ENCODE measurements at regions not wholly inside any gene's neighbourhood (a gene's known extent, or its start where the extent isn't known, plus 50 kb on each side); places are given as distances from the start of the nearest gene placed in this dataset.

DNA sequence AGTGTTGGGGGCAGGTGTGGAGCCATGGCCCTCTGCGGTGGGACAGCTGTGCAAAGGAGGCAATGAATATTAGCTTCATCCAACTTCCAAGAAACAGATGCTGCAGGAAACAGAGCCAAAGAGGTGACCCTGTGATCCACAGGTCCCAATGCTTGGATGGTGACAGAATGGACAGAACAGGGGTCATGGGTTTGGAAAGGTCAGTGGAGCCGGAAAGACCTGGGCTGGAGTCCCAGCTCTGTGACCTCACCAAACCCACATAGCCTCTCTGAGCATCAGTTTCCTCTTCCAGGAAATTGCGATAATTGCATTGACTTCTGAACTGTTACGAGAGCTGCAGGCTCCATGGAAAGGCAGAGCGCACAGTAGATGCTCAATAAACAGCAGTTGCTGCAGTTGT, 110.2 kb upstream of the GSC start:
- no peak overlapping the region for H3K27ac ChIP-seq (ENCODE audit: low read depth in 1 of 2, low read length in 2 of 2)
- Mint-ChIP-seq H3K4me1 (ENCODE audit: low read depth) (no peaks in the 10 kb centered on the region), H3K27ac (no peak overlapping the region), H3K9me3 (no peaks in the 10 kb centered on the region), H3K4me3 (no peak overlapping the region), H3K36me3 (ENCODE audit: low read depth) (no peaks in the 10 kb centered on the region), H3K27me3 (peaks cover 39% of the 10 kb centered on the region)
- H3K27me3 ChIP-seq (ENCODE audit: control insufficient read depth in 1 of 2, insufficient read depth in 2 of 2, low read length in 2 of 2), result peaks cover 0 to 9% of the 10 kb centered on the region in 2 experiments
- no peak for ATAC-seq (ENCODE audit: poor library complexity)
- CTCF ChIA-PET, result no interaction called here
- TF ChIP-seq, protein P1, sequence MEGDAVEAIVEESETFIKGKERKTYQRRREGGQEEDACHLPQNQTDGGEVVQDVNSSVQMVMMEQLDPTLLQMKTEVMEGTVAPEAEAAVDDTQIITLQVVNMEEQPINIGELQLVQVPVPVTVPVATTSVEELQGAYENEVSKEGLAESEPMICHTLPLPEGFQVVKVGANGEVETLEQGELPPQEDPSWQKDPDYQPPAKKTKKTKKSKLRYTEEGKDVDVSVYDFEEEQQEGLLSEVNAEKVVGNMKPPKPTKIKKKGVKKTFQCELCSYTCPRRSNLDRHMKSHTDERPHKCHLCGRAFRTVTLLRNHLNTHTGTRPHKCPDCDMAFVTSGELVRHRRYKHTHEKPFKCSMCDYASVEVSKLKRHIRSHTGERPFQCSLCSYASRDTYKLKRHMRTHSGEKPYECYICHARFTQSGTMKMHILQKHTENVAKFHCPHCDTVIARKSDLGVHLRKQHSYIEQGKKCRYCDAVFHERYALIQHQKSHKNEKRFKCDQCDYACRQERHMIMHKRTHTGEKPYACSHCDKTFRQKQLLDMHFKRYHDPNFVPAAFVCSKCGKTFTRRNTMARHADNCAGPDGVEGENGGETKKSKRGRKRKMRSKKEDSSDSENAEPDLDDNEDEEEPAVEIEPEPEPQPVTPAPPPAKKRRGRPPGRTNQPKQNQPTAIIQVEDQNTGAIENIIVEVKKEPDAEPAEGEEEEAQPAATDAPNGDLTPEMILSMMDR (IDR thresholded peaks at IDR 0.05), result no peak
- H3K9me3 ChIP-seq (ENCODE audit: control insufficient read depth in 1 of 2, insufficient read depth in 1 of 2, low read length in 2 of 2), result peaks cover 0 to 12% of the 10 kb centered on the region in 2 experiments
- intact Hi-C loops (cut with DNase I, micrococcal nuclease), result no loop called here
- DNase-seq, result no peak
- H3K36me3 ChIP-seq (ENCODE audit: insufficient read depth, low read length), result no peaks in the 10 kb centered on the region
- H3K4me3 ChIP-seq (ENCODE audit: low read length), result no peak overlapping the region
- POLR2A ChIA-PET, result no interaction called here
- H3K4me1 ChIP-seq (ENCODE audit: insufficient read depth, low read length), result no peaks in the 10 kb centered on the region

DNA sequence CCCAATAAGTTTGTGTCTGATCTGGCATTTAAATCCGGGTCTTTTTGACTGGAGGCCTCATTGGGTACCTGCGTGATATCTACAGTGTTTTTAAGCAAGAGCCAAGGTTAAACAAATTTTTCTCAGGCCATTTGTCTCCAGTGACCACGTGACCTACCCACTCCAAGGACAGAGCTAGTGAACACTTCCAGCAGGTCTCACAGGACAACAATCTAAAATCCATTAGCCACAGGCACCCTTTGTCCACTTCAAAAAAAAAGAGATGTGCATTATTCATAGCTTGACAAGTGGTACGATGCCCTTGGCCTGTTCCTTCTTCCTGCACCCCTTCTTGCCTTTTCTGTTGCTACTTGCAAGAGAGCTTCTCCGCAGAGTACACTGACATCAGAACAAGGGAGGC, 109.6 kb upstream of the GSC start:
- ChIA-PET CTCF (no interaction called here), POLR2A (no interaction called here)
- H3K27me3 Mint-ChIP-seq, result peaks cover 40% of the 10 kb centered on the region
- no peaks in the 10 kb centered on the region for H3K4me1 ChIP-seq (ENCODE audit: insufficient read depth, low read length)
- no peaks in the 10 kb centered on the region for H3K36me3 Mint-ChIP-seq (ENCODE audit: low read depth)
- no peaks in the 10 kb centered on the region for H3K36me3 ChIP-seq (ENCODE audit: insufficient read depth, low read length)
- peaks cover 0 to 9% of the 10 kb centered on the region in 2 experiments for H3K27me3 ChIP-seq (ENCODE audit: control insufficient read depth in 1 of 2, insufficient read depth in 2 of 2, low read length in 2 of 2)
- H3K27ac ChIP-seq (ENCODE audit: low read depth in 1 of 2, low read length in 2 of 2), result no peak overlapping the region
- DNase-seq (no peak), ATAC-seq (ENCODE audit: poor library complexity) (no peak)
- intact Hi-C loops (cut with DNase I, micrococcal nuclease), result no loop called here
- H3K4me3 ChIP-seq (ENCODE audit: low read length), result no peak overlapping the region
- TF ChIP-seq, protein P1 (IDR thresholded peaks at IDR 0.05), result no peak
- H3K9me3 ChIP-seq (ENCODE audit: control insufficient read depth in 1 of 2, insufficient read depth in 1 of 2, low read length in 2 of 2), result peaks cover 0 to 9% of the 10 kb centered on the region in 2 experiments
- no peaks in the 10 kb centered on the region for H3K9me3 Mint-ChIP-seq
- no peak overlapping the region for H3K4me3 Mint-ChIP-seq
- no peaks in the 10 kb centered on the region for H3K4me1 Mint-ChIP-seq (ENCODE audit: low read depth)
- no peak overlapping the region for H3K27ac Mint-ChIP-seq

DNA sequence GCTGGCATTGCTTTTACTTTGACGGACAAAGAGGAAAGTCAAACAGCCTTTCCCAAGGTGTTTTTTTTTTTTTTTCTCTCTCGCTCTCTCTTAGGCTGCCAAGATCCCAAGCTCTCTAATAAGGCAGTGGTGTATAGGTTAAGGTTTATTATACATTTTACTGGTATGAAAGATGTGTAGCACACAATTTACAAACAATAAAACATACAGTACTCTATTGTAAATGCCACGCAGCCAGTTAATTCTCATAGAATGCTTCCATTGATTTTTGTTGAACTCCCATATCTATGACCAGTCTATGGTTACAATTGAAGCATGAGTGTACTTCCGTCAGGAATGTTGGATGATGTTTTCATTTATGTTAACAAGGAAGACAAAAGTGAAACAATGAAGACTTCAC, 106.4 kb upstream of the GSC start:
- intact Hi-C loops (cut with DNase I, micrococcal nuclease), result no loop called here
- Histone ChIP-seq H3K27me3 (ENCODE audit: control insufficient read depth in 1 of 2, insufficient read depth in 2 of 2, low read length in 2 of 2) (peaks cover 0 to 12% of the 10 kb centered on the region in 2 experiments), H3K4me1 (ENCODE audit: insufficient read depth, low read length) (no peaks in the 10 kb centered on the region), H3K36me3 (ENCODE audit: insufficient read depth, low read length) (no peaks in the 10 kb centered on the region), H3K27ac (ENCODE audit: low read depth in 1 of 2, low read length in 2 of 2) (no peak overlapping the region), H3K9me3 (ENCODE audit: control insufficient read depth in 1 of 2, insufficient read depth in 1 of 2, low read length in 2 of 2) (no peaks in the 10 kb centered on the region), H3K4me3 (ENCODE audit: low read length) (no peak overlapping the region)
- no peaks in the 10 kb centered on the region for H3K4me1 Mint-ChIP-seq (ENCODE audit: low read depth)
- H3K36me3 Mint-ChIP-seq (ENCODE audit: low read depth), result no peaks in the 10 kb centered on the region
- CTCF ChIA-PET, result no interaction called here
- peaks cover 43% of the 10 kb centered on the region for H3K27me3 Mint-ChIP-seq
- no peak for ATAC-seq (ENCODE audit: poor library complexity)
- POLR2A ChIA-PET, result no interaction called here
- H3K9me3 Mint-ChIP-seq, result no peaks in the 10 kb centered on the region
- DNase-seq, result no peak
- H3K27ac Mint-ChIP-seq, result no peak overlapping the region
- no peak overlapping the region for H3K4me3 Mint-ChIP-seq
- TF ChIP-seq, protein P1 (IDR thresholded peaks at IDR 0.05), result no peak
